Keratinocyte (primary cell): ENCODE measurements at regions not wholly inside any gene's neighbourhood (a gene's known extent, or its start where the extent isn't known, plus 50 kb on each side); places are given as distances from the start of the nearest gene placed in this dataset.

Source experiments
- EZH2 ChIP-seq: IDR thresholded peaks from one replicate; pipeline ENCODE4 v1.6.1; 2012; ENCODE audit warnings: inconsistent platforms, mild to moderate bottlenecking, low read length, moderate library complexity
- TF ChIP-seq, protein P1 (sequence below), 3 experiments: IDR thresholded peaks in 1 of 3; conservative IDR thresholded peaks in 1 of 3; optimal IDR thresholded peaks in 1 of 3; 2 replicates in 2 of 3; 3 replicates in 1 of 3; pipeline versions ENCODE3 to v1.5.1; 2011; ENCODE audit warnings: low read length in 3 of 3, mild to moderate bottlenecking in 3 of 3, moderate library complexity in 2 of 3, control low read depth in 1 of 3, inconsistent platforms in 1 of 3; ENCODE audit not compliant: insufficient read depth in 2 of 3; ENCODE audit errors: extremely low read depth in 1 of 3

DNA sequence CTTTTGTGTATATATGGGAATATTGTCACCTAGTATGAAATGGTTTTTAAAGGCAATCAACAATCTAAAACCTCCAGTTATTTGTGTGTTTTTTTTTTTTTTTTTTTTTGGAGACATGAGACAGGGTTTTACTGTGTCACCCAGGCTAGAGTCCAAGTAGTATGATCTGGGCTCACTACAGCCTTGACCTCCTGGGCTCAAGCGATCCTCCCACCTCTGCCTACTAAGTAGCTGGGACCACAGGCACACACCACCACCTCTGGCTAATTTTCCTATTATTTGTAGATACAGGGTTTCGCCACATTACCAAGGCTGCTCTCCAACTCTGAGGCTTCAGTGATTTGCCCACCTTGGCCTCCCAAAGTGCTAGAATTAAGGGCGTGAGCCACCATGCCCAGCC is 349.9 kb downstream of the UTRN start:
- TF ChIP-seq, protein P1, sequence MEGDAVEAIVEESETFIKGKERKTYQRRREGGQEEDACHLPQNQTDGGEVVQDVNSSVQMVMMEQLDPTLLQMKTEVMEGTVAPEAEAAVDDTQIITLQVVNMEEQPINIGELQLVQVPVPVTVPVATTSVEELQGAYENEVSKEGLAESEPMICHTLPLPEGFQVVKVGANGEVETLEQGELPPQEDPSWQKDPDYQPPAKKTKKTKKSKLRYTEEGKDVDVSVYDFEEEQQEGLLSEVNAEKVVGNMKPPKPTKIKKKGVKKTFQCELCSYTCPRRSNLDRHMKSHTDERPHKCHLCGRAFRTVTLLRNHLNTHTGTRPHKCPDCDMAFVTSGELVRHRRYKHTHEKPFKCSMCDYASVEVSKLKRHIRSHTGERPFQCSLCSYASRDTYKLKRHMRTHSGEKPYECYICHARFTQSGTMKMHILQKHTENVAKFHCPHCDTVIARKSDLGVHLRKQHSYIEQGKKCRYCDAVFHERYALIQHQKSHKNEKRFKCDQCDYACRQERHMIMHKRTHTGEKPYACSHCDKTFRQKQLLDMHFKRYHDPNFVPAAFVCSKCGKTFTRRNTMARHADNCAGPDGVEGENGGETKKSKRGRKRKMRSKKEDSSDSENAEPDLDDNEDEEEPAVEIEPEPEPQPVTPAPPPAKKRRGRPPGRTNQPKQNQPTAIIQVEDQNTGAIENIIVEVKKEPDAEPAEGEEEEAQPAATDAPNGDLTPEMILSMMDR (optimal IDR thresholded peaks at IDR 0.05 in 1 of 3, IDR thresholded peaks at IDR 0.05 in 1 of 3, conservative IDR thresholded peaks at IDR 0.05 in 1 of 3; ENCODE audit: extremely low read depth in 1 of 3, insufficient read depth in 2 of 3, low read length in 3 of 3) = no peak
- TF ChIP-seq EZH2 = no peak
